Islet precursor cell (in vitro differentiated cells): ENCODE measurements at regions not wholly inside any gene's neighbourhood (a gene's known extent, or its start where the extent isn't known, plus 50 kb on each side); places are given as distances from the start of the nearest gene placed in this dataset.

Experiments
- DNase-seq: peaks from one replicate; pipeline ENCODE4 v3.0.0-alpha.2; 2018

DNA sequence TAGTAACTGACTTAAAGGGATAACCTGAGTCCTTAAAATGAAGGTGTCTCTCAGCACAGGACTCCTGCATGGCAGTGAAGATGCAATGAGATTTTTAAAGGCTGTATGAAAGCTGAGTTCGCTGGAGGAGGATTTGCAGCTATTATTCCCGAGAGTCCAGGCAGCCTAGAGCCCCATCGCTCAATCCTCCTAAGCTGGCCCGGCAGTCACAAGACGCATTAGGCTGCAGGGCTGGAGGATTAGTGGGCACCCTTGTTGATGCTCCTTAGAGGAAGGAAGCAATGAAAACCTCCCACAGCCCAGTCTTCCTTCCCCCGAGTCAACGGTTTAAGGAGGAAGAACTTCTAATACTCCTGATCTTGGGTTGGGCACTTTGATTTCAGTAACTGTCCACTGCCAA lies 239.5 kb downstream of the EFNB2 start:
- DNase-seq = no peak

DNA sequence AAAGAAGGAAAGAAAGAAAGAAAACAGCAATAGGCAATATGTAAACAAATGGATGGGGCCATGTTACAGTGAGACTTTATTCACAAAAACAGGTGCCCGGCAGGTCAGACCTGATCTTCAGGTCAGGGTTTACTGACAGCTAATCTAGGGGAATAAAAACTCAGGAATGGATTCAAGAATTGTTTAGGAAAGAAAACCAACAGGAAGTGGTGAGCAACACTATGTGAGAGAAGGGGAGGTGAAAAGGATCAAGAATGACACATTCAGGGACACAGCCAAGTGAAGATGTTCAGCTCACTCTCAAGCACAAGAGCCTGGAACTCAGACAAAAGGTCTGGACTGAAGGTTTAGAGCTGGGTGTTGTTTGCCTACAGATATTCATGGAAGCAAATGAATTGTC lies 244.5 kb downstream of the EFNB2 start:
- DNase-seq = no peak

DNA sequence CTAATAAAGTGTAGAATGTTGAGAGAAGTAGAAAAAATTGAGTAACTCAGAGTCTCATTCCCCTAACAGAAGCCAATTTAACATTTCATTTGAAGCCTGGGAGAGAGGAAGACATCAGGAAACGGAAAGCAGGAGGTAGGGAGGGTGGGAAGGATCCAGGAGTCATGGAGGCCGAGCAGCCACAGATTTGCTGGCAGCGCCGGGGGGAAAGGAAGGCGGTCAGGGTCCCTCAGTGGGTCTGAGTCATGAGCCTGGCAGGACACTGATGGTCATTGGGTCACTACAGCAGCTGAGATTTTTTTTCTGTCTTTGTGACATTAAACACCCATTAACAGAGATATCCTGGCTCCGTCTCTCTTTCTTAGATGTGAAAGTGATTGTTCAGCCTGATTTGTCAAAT lies 248.1 kb downstream of the EFNB2 start:
- DNase-seq = no peak

DNA sequence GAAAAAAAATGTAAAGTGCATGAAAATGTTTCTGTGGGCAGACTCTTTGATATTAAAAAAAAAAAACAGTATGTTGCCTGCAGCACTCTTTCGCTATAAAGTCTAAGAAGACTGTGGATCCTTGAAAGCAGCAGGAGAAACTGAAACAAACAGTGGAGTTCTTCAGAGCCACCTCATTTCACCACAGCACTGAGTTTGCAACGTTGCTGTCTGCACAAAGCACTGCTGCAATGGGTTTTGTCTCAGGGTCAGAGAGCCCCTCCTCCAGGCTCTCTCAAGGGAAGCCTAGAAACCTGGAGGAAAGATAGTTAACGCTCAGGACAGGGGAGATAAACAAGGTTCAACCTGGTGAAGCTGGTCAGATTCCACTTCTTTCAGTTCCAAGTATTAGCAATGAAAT lies 248.7 kb downstream of the EFNB2 start:
- DNase-seq = peak; percentile 55

- no peak for DNase-seq
Observed at GRCh38 chr13:106284358-106284757, 251.1 kb downstream of the EFNB2 start.

- no peak for DNase-seq
Observed at GRCh38 chr13:106281426-106281825, 254.0 kb downstream of the EFNB2 start.

- no peak for DNase-seq
Observed at GRCh38 chr13:106277484-106278154, 257.8 kb downstream of the EFNB2 start.

DNA sequence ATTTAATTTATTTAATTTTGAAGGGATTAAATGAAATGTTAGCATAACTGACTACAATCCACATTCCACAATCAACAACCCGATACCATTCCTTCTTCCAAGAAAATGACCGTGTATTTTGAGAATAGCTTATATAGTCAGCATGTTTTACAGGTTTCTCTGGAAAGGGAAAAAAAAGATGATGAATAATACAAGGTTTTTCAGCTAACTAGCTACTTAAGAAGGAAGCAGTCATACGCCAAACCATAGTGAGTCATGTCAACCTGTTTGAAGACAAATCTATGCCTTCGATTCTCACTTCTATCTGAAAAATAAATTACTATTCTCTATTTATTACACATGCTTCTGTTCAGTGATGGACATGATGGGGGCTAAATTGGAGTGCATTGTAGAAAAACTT lies 258.6 kb downstream of the EFNB2 start:
- no peak for DNase-seq

DNA sequence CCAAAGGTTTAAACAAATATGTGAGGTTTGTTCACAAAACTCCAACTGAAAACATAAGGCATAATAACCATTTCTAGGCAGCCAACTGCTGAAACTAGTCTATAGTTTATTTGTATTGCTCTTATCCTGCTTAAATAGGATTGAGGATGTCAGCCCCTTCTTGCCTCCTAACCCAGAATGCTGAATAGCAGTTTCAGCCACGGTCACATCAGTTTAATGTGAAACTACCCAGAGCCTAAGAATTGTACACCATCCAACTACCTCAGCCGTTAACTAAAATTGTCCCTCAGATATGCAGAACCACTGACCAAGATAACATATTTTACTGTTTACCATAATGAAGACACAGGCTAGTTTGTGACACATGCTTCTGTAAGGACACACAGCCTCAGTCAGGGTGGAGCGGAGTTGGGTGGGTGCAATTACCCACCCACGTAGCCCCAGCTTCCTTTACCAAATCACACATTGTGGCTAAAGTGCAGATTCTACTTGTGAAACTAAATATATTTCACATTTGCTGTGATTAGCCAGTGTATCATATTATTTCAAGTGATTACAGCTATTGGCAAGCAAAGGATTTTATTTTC lies 259.9 kb downstream of the EFNB2 start:
- DNase-seq = no peak

- no peak for DNase-seq
Observed at GRCh38 chr13:106274551-106275203, 260.8 kb downstream of the EFNB2 start.

GRCh38 chr13:106263801-106264200 lies 271.7 kb downstream of the EFNB2 start:
- no peak for DNase-seq

GRCh38 chr13:106262886-106263285 lies 272.6 kb downstream of the EFNB2 start:
- DNase-seq = no peak

DNA sequence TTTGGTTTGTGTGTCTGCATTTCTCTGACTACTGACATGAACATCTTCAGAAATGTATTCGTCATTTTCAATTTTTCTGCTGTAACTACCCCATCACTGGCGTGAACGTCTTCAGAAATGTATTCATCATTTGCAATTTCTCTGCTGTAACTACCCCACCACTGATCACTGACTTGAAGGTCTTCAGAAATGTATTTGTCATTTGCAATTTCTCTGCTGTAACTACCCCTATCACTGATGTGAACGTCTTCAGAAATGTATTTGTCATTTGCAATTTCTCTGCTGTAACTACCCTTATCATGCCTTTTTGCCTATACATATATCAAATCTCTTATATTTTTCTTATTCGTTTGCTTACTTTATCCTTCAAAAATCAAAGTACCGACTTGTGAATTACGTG lies 274.0 kb downstream of the EFNB2 start:
- no peak for DNase-seq

- no peak for DNase-seq
Observed at GRCh38 chr13:106260352-106260751, 275.1 kb downstream of the EFNB2 start.

DNA sequence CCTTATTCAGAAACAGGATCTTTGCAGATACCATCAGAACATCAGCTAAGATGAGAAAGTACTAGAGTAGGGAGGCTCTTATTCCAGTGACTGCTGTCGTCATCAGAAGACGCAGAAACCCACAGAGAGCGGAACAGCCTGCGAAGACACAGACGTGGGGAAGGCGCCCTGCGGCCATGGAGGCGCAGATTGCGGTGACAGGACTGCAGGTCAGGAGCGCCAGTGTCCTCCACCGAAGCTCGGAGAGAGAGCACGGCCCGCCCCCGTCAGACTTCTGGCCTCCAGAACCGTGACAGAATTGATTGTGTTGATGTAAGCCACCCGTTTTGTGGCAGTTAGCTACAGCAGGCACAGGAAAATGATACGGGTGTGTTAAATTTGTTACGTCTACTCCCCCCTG lies 275.5 kb downstream of the EFNB2 start:
- no peak for DNase-seq

DNA sequence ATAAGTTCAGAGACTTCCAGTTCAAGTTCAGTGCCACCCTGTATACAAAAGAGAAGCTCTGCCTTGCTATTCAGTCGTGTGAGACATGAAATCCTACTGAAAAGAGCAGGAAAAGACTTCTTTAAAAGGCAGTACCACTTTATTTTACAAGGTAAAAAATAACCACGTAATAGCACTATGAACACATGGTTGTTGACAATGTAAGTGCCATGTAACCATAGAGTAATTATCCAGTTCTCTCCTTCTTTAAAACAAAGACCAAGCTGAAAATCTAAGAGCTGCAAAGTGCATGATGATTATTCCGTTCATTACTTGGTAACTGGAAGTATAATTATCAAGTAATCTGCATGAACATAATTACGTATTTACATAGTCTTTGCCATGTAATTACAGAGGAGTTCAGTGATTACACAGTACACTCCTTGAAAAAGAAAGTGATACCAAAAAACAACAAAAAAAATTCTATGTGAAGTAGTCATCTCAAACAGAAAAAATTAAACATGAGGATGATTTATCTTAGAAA lies 288.7 kb downstream of the EFNB2 start:
- DNase-seq = no peak

GRCh38 chr13:106246242-106246641 lies 289.2 kb downstream of the EFNB2 start:
- DNase-seq = no peak

DNA sequence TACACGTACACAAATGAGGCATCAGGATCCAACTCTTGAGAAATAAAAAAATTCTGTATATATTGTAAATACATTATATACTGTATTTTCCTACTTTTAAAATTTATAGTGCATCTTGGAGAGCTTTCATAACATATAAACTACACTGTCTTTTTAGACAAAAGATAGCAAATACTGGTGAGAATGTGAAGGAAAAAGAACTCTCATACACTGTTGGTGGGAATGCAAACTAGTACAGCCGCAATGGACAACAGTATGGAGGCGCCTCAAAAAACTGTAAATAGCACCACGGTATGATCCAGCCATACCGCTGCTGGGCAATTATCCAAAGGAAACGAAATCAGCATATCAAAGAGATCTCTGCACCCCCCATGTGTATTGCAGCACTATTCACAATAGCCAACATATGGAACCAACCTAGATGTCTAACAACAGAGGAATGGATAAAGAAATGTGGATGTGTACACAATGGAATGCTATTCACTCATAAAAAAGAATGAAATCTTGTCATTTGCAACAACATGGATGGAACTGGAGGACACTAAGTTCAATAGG lies 292.4 kb downstream of the EFNB2 start:
- DNase-seq = no peak

- DNase-seq = peak; percentile 64
Observed at GRCh38 chr13:106241974-106242953, 293.2 kb downstream of the EFNB2 start.

DNA sequence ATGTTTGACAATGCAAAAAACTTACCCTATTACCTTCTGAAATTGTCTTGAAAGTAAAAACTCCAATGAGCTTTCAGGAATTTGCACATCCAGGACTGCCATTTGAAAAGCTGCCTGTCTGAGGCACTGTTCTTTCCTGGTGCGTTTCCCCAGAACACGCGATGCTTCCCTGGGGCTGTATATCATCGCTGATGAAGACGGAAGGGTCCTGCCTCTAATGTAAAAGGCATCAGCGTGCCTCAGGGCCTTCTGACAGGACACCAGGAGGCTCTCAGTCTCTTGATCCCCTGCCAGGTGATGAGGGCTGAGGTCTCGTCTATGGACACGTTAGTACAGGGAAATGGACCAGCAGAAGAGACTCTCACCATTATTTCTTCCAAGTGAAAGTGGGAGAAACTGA lies 296.8 kb downstream of the EFNB2 start:
- peak; percentile 71 for DNase-seq

DNA sequence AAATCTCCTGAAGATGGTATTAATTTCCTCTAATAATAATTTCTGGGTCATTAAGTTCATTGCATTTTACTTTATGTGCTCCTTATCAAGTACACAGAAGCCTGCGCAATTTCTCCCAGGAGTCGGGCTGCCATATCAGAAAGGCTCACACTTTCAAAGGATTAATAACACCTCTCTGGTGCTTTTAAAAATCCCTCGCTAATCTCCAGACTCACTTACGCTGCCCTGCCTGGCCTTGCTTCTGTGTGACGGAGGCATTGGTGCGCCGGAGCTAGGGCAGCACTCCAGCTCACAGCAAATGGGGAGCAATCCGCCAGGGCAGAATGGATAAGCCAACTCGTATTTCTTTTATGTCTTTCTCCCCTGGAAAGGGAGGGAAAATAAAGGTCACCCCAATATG lies 300.8 kb downstream of the EFNB2 start:
- DNase-seq = peak; percentile 52

DNA sequence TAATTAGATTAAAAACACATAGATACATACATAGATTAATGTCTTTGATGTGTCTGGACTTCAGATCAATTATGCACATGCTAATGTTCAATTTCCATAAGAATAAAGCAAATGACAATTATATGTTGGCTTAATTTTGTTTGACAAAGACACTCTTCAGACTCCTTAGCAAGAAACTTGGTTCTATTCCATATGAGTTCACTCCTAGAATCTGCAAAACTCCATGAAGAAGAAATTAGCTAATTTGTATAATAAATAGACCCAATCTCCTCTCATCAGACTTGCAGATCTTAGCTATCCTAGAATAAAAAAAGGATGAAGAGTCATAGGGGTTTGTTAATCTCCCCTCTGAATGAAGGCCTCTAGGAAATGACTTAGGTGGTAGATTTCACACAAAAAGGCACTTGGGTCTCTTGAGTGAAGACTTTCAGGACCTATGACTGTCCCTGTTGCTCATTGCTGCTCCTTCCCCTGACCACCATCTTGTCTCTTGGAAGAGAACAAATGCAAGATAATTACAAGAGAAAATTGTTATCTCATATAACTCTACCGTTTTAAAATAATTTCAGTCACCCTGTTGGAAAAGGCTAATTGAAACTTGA lies 302.2 kb downstream of the EFNB2 start:
- DNase-seq = no peak
